BE2C (cell line): ENCODE measurements at regions not wholly inside any gene's neighbourhood (a gene's known extent, or its start where the extent isn't known, plus 50 kb on each side); places are given as distances from the start of the nearest gene placed in this dataset.

ENCODE experiments used
- DNase-seq: peaks from one replicate; pipeline ENCODE4 v3.0.0-alpha.2; 2020
- H3K27me3 ChIP-seq: fragments of 250-450 bp; sonication (Bioruptor Pico); 2 replicates; pipeline ENCODE4 v1.5.1; 2020; ENCODE audit warnings: mild to moderate bottlenecking
- H3K36me3 ChIP-seq: fragments of 250-450 bp; sonication (Bioruptor Pico); 2 replicates; pipeline ENCODE4 v1.5.1; 2020; ENCODE audit warnings: mild to moderate bottlenecking
- H3K4me1 ChIP-seq: fragments of 250-450 bp; sonication (Bioruptor Pico); 2 replicates; pipeline ENCODE4 v1.5.1; 2020
- H3K4me3 ChIP-seq: 2 replicates; pipeline ENCODE4 v1.5.1; 2011; ENCODE audit warnings: low read depth, low read length
- H3K9me3 ChIP-seq: fragments of 250-450 bp; sonication (Bioruptor Pico); 2 replicates; pipeline ENCODE4 v1.5.1; 2020
- CTCF ChIP-seq: IDR thresholded peaks from 2 replicates; pipeline ENCODE4 v1.5.1; 2012; ENCODE audit warnings: mild to moderate bottlenecking, low read depth, low read length

GRCh38 chr11:45031912-45032519 lies 81.3 kb upstream of the TP53I11 start:
- no peaks in the 10 kb centered on the region for H3K36me3 ChIP-seq
- no peak for TF ChIP-seq CTCF
- H3K27me3 ChIP-seq: no peaks in the 10 kb centered on the region
- no peaks in the 10 kb centered on the region for H3K4me1 ChIP-seq
- no peaks in the 10 kb centered on the region for H3K9me3 ChIP-seq
- no peak overlapping the region for H3K4me3 ChIP-seq
- DNase-seq: no peak

GRCh38 chr11:45035413-45035812 lies 84.7 kb upstream of the TP53I11 start:
- Histone ChIP-seq H3K9me3 (no peaks in the 10 kb centered on the region), H3K4me1 (no peaks in the 10 kb centered on the region), H3K27me3 (no peaks in the 10 kb centered on the region), H3K36me3 (no peaks in the 10 kb centered on the region), H3K4me3 (no peak overlapping the region)
- no peak for DNase-seq
- TF ChIP-seq CTCF: no peak

GRCh38 chr11:45036010-45036409 lies 85.3 kb upstream of the TP53I11 start:
- no peak for DNase-seq
- Histone ChIP-seq H3K9me3 (no peaks in the 10 kb centered on the region), H3K36me3 (no peaks in the 10 kb centered on the region), H3K4me1 (no peaks in the 10 kb centered on the region), H3K4me3 (no peak overlapping the region), H3K27me3 (no peaks in the 10 kb centered on the region)
- no peak for TF ChIP-seq CTCF

GRCh38 chr11:45036733-45037132 lies 86.0 kb upstream of the TP53I11 start:
- Histone ChIP-seq H3K4me1 (no peaks in the 10 kb centered on the region), H3K9me3 (no peaks in the 10 kb centered on the region), H3K27me3 (no peaks in the 10 kb centered on the region), H3K4me3 (no peak overlapping the region), H3K36me3 (no peaks in the 10 kb centered on the region)
- no peak for TF ChIP-seq CTCF
- no peak for DNase-seq

- TF ChIP-seq CTCF: no peak
- Histone ChIP-seq H3K4me3 (no peak overlapping the region), H3K27me3 (no peaks in the 10 kb centered on the region), H3K4me1 (no peaks in the 10 kb centered on the region), H3K36me3 (no peaks in the 10 kb centered on the region), H3K9me3 (no peaks in the 10 kb centered on the region)
- no peak for DNase-seq
Observed at GRCh38 chr11:45037434-45038005, 86.8 kb upstream of the TP53I11 start.

- TF ChIP-seq CTCF: no peak
- no peak overlapping the region for H3K4me3 ChIP-seq
- DNase-seq: no peak
- H3K27me3 ChIP-seq: no peaks in the 10 kb centered on the region
- H3K4me1 ChIP-seq: no peaks in the 10 kb centered on the region; the same call in 1 of the 2 replicates
- H3K9me3 ChIP-seq: no peaks in the 10 kb centered on the region
- H3K36me3 ChIP-seq: no peaks in the 10 kb centered on the region
Observed at GRCh38 chr11:45038923-45039322, 88.2 kb upstream of the TP53I11 start.
